ENCODE measurements at regions not wholly inside any gene's neighbourhood (a gene's known extent, or its start where the extent isn't known, plus 50 kb on each side); places are given as distances from the start of the nearest gene placed in this dataset.
"Not testable (repeated sequence)": the region's sequence is repeated elsewhere in the genome, so short reads cannot be mapped to it uniquely, and the experiment has no call there.

- Histone ChIP-seq H3K4me3 (ENCODE audit: low read depth in 1 of 2, low read length in 2 of 2) (no peak overlapping the region), H3K27ac (ENCODE audit: low read depth, low read length) (no peak overlapping the region), H3K9ac (ENCODE audit: low read depth in 1 of 2, low read length in 2 of 2) (no peak overlapping the region), H3K27me3 (ENCODE audit: control insufficient read depth in 1 of 2, insufficient read depth in 2 of 2, low read length in 2 of 2) (no peaks in the 10 kb centered on the region), H3K4me1 (ENCODE audit: control insufficient read depth in 1 of 2, insufficient read depth in 2 of 2, low read length in 2 of 2) (peaks cover 11 to 24% of the 10 kb centered on the region in 2 donors), H3K36me3 (ENCODE audit: control insufficient read depth in 1 of 2, insufficient read depth in 2 of 2, low read length in 2 of 2) (no peaks in the 10 kb centered on the region), H3K9me3 (ENCODE audit: control insufficient read depth in 1 of 2, low read length in 2 of 2) (no peaks in the 10 kb centered on the region)
Observed at GRCh38 chr20:50360921-50361320, 149.3 kb upstream of the PTPN1 start.

- H3K9ac ChIP-seq (ENCODE audit: low read depth in 1 of 2, low read length in 2 of 2); H3K27ac ChIP-seq (ENCODE audit: low read depth, low read length); H3K27me3 ChIP-seq (ENCODE audit: control insufficient read depth in 1 of 2, insufficient read depth in 2 of 2, low read length in 2 of 2); H3K36me3 ChIP-seq (ENCODE audit: control insufficient read depth in 1 of 2, insufficient read depth in 2 of 2, low read length in 2 of 2); H3K4me3 ChIP-seq (ENCODE audit: low read depth in 1 of 2, low read length in 2 of 2); H3K9me3 ChIP-seq (ENCODE audit: control insufficient read depth in 1 of 2, low read length in 2 of 2): not testable (repeated sequence)
- H3K4me1 ChIP-seq (ENCODE audit: control insufficient read depth in 1 of 2, insufficient read depth in 2 of 2, low read length in 2 of 2) = peaks cover 16 to 18% of the 10 kb centered on the region in 2 donors
Observed at GRCh38 chr20:50362177-50362576, 148.0 kb upstream of the PTPN1 start.

GRCh38 chr20:50363027-50363426, 147.2 kb upstream of the PTPN1 start:
- H3K27ac ChIP-seq (ENCODE audit: low read depth, low read length) = no peak overlapping the region
- no peaks in the 10 kb centered on the region for H3K9me3 ChIP-seq (ENCODE audit: control insufficient read depth in 1 of 2, low read length in 2 of 2)
- no peak overlapping the region for H3K9ac ChIP-seq (ENCODE audit: low read depth in 1 of 2, low read length in 2 of 2)
- H3K27me3 ChIP-seq (ENCODE audit: control insufficient read depth in 1 of 2, insufficient read depth in 2 of 2, low read length in 2 of 2) = no peaks in the 10 kb centered on the region
- no peaks in the 10 kb centered on the region for H3K36me3 ChIP-seq (ENCODE audit: control insufficient read depth in 1 of 2, insufficient read depth in 2 of 2, low read length in 2 of 2)
- no peak overlapping the region for H3K4me3 ChIP-seq (ENCODE audit: low read depth in 1 of 2, low read length in 2 of 2)
- peaks cover 24 to 26% of the 10 kb centered on the region in 2 donors for H3K4me1 ChIP-seq (ENCODE audit: control insufficient read depth in 1 of 2, insufficient read depth in 2 of 2, low read length in 2 of 2)

- H3K4me1 ChIP-seq (ENCODE audit: control insufficient read depth in 1 of 2, insufficient read depth in 2 of 2, low read length in 2 of 2) = peaks cover 29 to 31% of the 10 kb centered on the region in 2 donors
- H3K36me3 ChIP-seq (ENCODE audit: control insufficient read depth in 1 of 2, insufficient read depth in 2 of 2, low read length in 2 of 2) = no peaks in the 10 kb centered on the region
- H3K27ac ChIP-seq (ENCODE audit: low read depth, low read length) = no peak overlapping the region
- no peak overlapping the region for H3K9ac ChIP-seq (ENCODE audit: low read depth in 1 of 2, low read length in 2 of 2)
- H3K27me3 ChIP-seq (ENCODE audit: control insufficient read depth in 1 of 2, insufficient read depth in 2 of 2, low read length in 2 of 2) = no peaks in the 10 kb centered on the region
- no peak overlapping the region for H3K4me3 ChIP-seq (ENCODE audit: low read depth in 1 of 2, low read length in 2 of 2)
- no peaks in the 10 kb centered on the region for H3K9me3 ChIP-seq (ENCODE audit: control insufficient read depth in 1 of 2, low read length in 2 of 2)
Observed at GRCh38 chr20:50363479-50363878, 146.7 kb upstream of the PTPN1 start.

- no peak overlapping the region for H3K9ac ChIP-seq (ENCODE audit: low read depth in 1 of 2, low read length in 2 of 2)
- no peak overlapping the region for H3K27ac ChIP-seq (ENCODE audit: low read depth, low read length)
- H3K9me3 ChIP-seq (ENCODE audit: control insufficient read depth in 1 of 2, low read length in 2 of 2) = no peaks in the 10 kb centered on the region
- H3K27me3 ChIP-seq (ENCODE audit: control insufficient read depth in 1 of 2, insufficient read depth in 2 of 2, low read length in 2 of 2) = no peaks in the 10 kb centered on the region
- H3K4me3 ChIP-seq (ENCODE audit: low read depth in 1 of 2, low read length in 2 of 2) = no peak overlapping the region
- no peaks in the 10 kb centered on the region for H3K36me3 ChIP-seq (ENCODE audit: control insufficient read depth in 1 of 2, insufficient read depth in 2 of 2, low read length in 2 of 2)
- peaks cover 37 to 40% of the 10 kb centered on the region in 2 donors for H3K4me1 ChIP-seq (ENCODE audit: control insufficient read depth in 1 of 2, insufficient read depth in 2 of 2, low read length in 2 of 2)
Observed at GRCh38 chr20:50364542-50364941, 145.6 kb upstream of the PTPN1 start.

- no peaks in the 10 kb centered on the region for H3K36me3 ChIP-seq (ENCODE audit: control insufficient read depth in 1 of 2, insufficient read depth in 2 of 2, low read length in 2 of 2)
- peaks cover 31 to 37% of the 10 kb centered on the region in 2 donors for H3K4me1 ChIP-seq (ENCODE audit: control insufficient read depth in 1 of 2, insufficient read depth in 2 of 2, low read length in 2 of 2)
- no peak overlapping the region for H3K4me3 ChIP-seq (ENCODE audit: low read depth in 1 of 2, low read length in 2 of 2)
- H3K9me3 ChIP-seq (ENCODE audit: control insufficient read depth in 1 of 2, low read length in 2 of 2) = no peaks in the 10 kb centered on the region
- no peaks in the 10 kb centered on the region for H3K27me3 ChIP-seq (ENCODE audit: control insufficient read depth in 1 of 2, insufficient read depth in 2 of 2, low read length in 2 of 2)
- H3K27ac ChIP-seq (ENCODE audit: low read depth, low read length) = peak overlapping the region; percentile 50
- H3K9ac ChIP-seq (ENCODE audit: low read depth in 1 of 2, low read length in 2 of 2) = no peak overlapping the region
Observed at GRCh38 chr20:50366270-50367103, 143.7 kb upstream of the PTPN1 start.

DNA sequence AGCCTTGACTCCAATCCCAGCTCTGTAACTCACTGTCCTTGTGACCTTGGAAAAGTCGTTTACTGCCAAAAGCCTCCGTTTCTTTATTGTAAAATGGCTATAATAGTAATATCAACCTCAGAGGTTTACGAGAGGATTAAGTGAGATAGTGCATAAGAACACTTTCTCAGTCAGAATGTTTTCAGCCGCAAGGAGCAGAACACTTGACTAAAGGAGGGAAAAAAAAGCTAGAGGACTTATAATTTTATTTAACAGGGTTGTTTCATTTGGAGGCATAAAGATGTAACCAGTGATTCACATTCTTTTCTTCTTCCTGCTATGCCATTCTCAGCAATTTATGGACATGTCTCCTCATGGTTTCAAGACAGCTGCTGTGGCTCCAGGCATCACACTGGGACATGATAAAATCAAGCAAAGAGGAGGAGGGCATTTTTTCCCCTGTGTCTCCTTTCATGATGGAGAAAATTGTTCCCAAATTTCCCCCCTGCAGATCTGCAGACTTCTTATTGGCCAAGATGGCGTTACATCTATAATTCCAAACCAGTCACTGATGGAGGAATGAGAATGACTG, 143.0 kb upstream of the PTPN1 start:
- Histone ChIP-seq H3K4me1 (ENCODE audit: control insufficient read depth in 1 of 2, insufficient read depth in 2 of 2, low read length in 2 of 2) (peaks cover 33 to 37% of the 10 kb centered on the region in 2 donors), H3K36me3 (ENCODE audit: control insufficient read depth in 1 of 2, insufficient read depth in 2 of 2, low read length in 2 of 2) (no peaks in the 10 kb centered on the region), H3K4me3 (ENCODE audit: low read depth in 1 of 2, low read length in 2 of 2) (no peak overlapping the region), H3K27ac (ENCODE audit: low read depth, low read length) (peak overlapping the region; percentile 50), H3K27me3 (ENCODE audit: control insufficient read depth in 1 of 2, insufficient read depth in 2 of 2, low read length in 2 of 2) (no peaks in the 10 kb centered on the region), H3K9ac (ENCODE audit: low read depth in 1 of 2, low read length in 2 of 2) (no peak overlapping the region), H3K9me3 (ENCODE audit: control insufficient read depth in 1 of 2, low read length in 2 of 2) (no peaks in the 10 kb centered on the region)

DNA sequence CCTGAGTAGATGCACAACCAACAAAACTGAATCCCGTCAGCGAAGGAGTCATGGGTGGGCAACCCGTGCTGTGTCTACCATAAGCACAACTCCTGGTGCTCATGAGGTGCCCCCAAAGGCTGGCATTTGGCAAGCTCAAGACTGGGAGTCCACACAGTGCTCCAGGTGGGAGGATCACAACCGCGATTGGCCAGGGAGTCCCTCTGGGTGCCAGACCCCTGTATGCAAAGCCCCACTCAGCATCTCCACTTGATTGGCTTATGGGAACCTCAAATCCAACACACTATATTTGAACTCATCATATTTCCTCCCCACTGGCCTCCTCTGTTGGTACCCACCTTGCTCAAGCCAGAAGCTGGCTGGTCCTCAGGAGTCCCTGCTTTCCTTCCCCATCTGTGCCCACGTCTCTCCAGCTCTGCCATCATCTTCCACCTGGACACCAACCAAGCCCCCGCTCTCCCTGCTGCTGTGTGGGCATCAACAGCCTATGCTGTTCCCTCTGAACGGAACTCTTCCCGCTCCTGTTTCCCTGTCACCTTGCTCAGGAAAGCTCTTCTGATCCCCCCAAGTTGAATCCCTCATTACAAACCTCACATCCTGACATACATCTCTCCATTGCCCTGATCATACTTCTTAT, 142.3 kb upstream of the PTPN1 start:
- Histone ChIP-seq H3K27me3 (ENCODE audit: control insufficient read depth in 1 of 2, insufficient read depth in 2 of 2, low read length in 2 of 2) (no peaks in the 10 kb centered on the region), H3K4me1 (ENCODE audit: control insufficient read depth in 1 of 2, insufficient read depth in 2 of 2, low read length in 2 of 2) (peaks cover 40 to 42% of the 10 kb centered on the region in 2 donors), H3K36me3 (ENCODE audit: control insufficient read depth in 1 of 2, insufficient read depth in 2 of 2, low read length in 2 of 2) (no peaks in the 10 kb centered on the region), H3K27ac (ENCODE audit: low read depth, low read length) (no peak overlapping the region), H3K9ac (ENCODE audit: low read depth in 1 of 2, low read length in 2 of 2) (no peak overlapping the region), H3K9me3 (ENCODE audit: control insufficient read depth in 1 of 2, low read length in 2 of 2) (no peaks in the 10 kb centered on the region), H3K4me3 (ENCODE audit: low read depth in 1 of 2, low read length in 2 of 2) (no peak overlapping the region)

GRCh38 chr20:50368386-50368785, 141.8 kb upstream of the PTPN1 start:
- Histone ChIP-seq H3K4me1 (ENCODE audit: control insufficient read depth in 1 of 2, insufficient read depth in 2 of 2, low read length in 2 of 2) (peaks cover 45 to 46% of the 10 kb centered on the region in 2 donors), H3K36me3 (ENCODE audit: control insufficient read depth in 1 of 2, insufficient read depth in 2 of 2, low read length in 2 of 2) (no peaks in the 10 kb centered on the region), H3K27me3 (ENCODE audit: control insufficient read depth in 1 of 2, insufficient read depth in 2 of 2, low read length in 2 of 2) (no peaks in the 10 kb centered on the region), H3K9ac (ENCODE audit: low read depth in 1 of 2, low read length in 2 of 2) (peak overlapping the region in 1 of 2 donors; percentile 12), H3K9me3 (ENCODE audit: control insufficient read depth in 1 of 2, low read length in 2 of 2) (no peaks in the 10 kb centered on the region), H3K27ac (ENCODE audit: low read depth, low read length) (no peak overlapping the region), H3K4me3 (ENCODE audit: low read depth in 1 of 2, low read length in 2 of 2) (no peak overlapping the region)

DNA sequence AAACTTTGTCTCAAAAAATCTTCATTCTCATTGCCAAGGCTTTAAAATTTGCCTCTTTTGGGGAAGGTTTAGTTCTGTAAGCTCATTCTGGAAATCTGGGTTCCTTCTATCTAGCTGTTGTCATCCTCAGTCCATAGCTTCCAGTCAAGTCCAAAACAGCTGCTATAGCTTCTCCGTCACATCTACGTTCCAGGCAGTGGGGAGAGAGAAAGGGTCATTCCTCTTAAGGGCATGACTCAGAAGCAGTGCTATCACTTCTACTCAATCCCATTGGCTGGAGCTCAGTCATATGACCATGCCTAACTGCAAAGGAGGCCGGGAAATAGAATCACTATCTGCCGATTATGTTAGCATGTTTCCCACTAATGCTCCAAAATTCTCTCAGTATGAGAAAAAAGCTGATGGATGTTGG, 141.4 kb upstream of the PTPN1 start:
- Histone ChIP-seq H3K4me3 (ENCODE audit: low read depth in 1 of 2, low read length in 2 of 2) (no peak overlapping the region), H3K9ac (ENCODE audit: low read depth in 1 of 2, low read length in 2 of 2) (peak overlapping the region in 1 of 2 donors; percentile 13), H3K9me3 (ENCODE audit: control insufficient read depth in 1 of 2, low read length in 2 of 2) (no peaks in the 10 kb centered on the region), H3K4me1 (ENCODE audit: control insufficient read depth in 1 of 2, insufficient read depth in 2 of 2, low read length in 2 of 2) (peaks cover 47 to 48% of the 10 kb centered on the region in 2 donors), H3K36me3 (ENCODE audit: control insufficient read depth in 1 of 2, insufficient read depth in 2 of 2, low read length in 2 of 2) (no peaks in the 10 kb centered on the region), H3K27ac (ENCODE audit: low read depth, low read length) (peak overlapping the region; percentile 46), H3K27me3 (ENCODE audit: control insufficient read depth in 1 of 2, insufficient read depth in 2 of 2, low read length in 2 of 2) (no peaks in the 10 kb centered on the region)

Measured in duodenal mucosa (tissue), 2 donors.